Left renal pelvis (tissue), 4 donors: ENCODE measurements at regions not wholly inside any gene's neighbourhood (a gene's known extent, or its start where the extent isn't known, plus 50 kb on each side); places are given as distances from the start of the nearest gene placed in this dataset.

Experiments
- DNase-seq, 4 donors: peaks; one replicate each; pipeline ENCODE4 v3.0.0-alpha.2; 2013; ENCODE audit warnings: low read depth in 4 of 4, low spot score in 3 of 4

DNA sequence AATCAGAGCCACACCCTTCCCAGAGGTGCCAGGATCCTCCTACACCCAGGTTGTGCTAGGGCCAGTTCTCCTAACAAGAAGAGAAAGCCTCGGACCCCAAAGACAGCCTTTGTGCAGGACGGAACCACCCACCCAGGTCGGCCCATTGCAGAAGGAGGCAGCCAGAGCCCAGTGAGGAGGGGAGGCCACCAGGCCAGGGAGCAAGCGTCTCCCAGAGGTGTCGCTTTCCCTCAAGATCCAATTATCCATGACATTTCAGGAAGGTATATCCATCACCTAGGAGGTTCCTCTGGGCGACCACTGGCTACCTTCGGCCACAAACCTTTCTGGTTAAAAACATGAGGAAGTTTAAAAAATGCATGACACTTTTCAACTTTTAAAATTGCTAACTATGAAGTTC lies 87.4 kb upstream of the THBS2 start:
- no peak for DNase-seq

- DNase-seq: no peak
Measured at GRCh38 chr6:169340395-169340794, 86.7 kb upstream of the THBS2 start.

- DNase-seq: no peak
Measured at GRCh38 chr6:169339731-169340309, 86.2 kb upstream of the THBS2 start.

GRCh38 chr6:169339025-169339424 lies 85.4 kb upstream of the THBS2 start:
- no peak for DNase-seq

- DNase-seq: no peak
Measured at GRCh38 chr6:169337886-169338445, 84.3 kb upstream of the THBS2 start.

GRCh38 chr6:169335301-169335700 lies 81.7 kb upstream of the THBS2 start:
- no peak for DNase-seq

DNA sequence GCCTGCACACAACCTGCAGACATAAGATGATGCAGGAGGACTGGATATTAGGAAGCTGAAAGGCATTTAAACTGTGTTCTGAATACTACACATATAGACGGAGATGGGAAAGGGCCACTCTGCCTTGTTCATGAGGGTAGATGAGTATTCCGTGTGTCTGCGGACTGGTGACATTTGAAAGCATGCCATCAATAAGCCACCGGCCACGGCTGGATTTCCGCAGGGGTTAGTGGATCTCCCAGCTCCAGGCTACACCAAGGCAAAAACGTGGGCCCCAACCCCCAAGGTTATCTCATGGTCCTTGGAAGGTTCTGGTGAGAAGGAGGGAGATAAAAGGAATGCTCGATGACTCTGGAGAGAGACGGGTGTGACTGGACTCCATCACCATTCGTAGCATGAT lies 78.6 kb upstream of the THBS2 start:
- DNase-seq: no peak

DNA sequence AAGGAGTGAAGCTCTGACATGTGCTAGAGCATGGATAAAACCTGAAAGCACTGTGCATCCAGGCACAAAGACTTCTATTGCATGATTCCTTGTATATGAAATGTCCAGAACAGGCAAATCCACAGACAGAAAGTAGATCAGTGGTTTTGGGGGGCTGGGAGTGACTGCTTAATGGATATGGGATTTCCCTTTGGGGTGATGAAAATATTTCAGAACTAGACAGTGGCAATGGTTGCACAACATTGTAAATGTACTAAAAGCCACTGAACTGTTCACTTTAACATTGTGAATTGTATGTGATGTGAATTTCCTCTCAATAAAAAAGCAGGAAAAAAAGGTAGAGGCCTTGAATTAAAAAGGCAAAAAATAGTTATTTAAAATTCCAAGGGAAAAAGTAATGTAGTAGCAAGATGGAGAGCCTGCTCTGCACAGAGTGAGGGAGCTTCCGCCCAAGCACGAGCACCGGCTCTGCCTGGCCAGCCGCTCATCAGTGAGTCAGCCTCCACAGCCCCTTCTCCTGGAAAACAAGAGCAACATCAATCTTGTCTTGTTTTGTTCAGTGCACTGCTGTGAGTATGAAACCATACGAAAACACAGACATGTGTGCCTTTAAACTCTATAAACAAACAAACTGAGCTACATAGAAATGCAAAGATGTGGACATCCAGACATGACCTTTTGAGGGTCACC lies 74.6 kb upstream of the THBS2 start:
- no peak for DNase-seq

DNA sequence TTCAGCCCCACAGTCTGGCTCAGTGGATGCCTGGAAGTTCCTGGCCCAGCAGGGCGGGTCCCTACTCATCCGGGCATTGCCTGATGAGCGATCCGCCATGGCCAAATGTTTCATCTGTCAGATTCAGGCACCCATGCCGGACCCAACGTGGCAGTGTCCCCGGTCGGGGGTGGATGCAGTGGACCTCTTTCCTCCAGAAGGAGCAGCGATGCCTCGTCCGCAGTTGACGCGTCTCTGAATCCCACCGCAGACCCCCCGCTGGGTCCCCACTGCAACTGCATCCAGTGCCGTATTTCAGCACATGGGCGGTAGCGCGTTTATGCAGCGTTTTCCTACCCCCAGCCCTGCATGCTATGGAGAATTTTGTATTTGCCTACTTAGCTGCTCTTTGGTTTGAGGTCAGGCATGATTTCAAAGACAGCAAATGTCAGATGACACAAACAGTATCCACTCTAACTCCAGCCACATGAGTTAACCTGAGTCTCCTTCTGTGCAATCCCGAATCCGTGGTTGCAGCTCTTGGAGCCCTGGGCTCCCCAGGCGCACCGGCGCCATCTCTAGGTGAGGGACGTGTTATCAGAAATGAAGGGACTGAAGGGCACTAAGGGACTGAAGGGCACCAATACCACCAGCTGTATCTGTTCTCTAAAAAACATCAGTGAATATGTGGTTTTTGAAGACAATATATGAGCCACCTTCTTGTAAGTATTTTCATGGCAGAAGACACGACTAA lies 72.6 kb upstream of the THBS2 start:
- DNase-seq: no peak

DNA sequence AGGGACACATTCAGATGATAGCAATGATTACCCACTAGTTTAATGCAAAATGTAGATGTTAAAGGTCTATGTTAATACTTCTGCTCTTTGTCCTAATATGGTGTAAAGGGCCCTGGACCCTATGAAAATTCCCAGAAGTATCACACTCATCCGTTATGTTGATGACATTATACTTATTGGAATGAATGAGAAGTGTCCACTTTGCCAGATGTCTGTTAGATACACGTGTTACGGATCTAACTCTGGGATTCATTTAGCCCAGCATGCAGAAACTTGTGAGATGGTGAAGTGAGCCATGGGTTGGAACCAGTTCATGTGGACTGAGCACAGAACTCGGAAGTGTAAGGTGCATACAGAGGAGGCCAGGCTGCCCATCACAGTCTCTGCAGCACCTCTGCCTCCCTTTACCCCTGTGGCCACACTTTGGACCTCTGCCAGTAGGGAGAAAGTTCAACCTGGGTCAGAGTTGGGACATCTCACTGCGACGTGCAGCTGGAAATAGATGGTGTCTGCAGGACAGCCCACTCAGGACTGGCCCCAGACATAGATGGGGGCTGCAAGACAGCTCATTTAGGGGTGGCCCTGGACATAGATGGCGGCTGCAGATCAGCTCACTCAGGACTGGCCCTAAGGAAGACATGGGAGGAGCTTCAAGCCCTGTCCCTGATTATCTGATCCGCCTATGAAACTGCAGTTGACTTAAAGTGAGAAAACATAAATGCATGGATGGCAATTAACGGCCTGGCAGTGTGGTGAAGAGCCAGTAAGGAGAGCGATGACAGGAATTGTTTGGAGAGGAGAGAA lies 71.2 kb upstream of the THBS2 start:
- DNase-seq: no peak

GRCh38 chr6:169324086-169324485 lies 70.4 kb upstream of the THBS2 start:
- DNase-seq: no peak

- no peak for DNase-seq
Measured at GRCh38 chr6:169323221-169323620, 69.6 kb upstream of the THBS2 start.

DNA sequence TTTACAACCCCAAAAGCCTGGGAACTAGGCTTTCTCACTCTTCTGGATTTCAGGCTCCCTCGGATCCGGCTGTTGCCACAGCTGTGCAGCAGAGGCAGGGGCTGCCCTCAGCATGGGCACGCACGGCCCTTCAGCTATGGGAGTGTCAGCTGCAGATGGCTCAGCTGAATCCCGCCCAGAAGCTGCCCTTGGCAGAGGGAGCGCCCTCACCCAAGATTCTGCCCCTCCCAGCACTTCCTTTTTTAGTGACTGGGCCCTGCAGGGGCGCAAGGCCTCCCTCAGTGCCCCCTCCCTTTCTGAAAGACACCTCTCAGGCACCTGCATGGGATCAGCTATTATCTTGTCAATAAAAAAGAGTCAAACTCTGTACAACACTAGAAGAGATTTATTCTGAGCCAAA lies 67.9 kb upstream of the THBS2 start:
- no peak for DNase-seq

GRCh38 chr6:169320013-169320412 lies 66.4 kb upstream of the THBS2 start:
- DNase-seq: no peak

- no peak for DNase-seq
Measured at GRCh38 chr6:169317441-169318202, 64.0 kb upstream of the THBS2 start.

GRCh38 chr6:169316651-169317050 lies 63.0 kb upstream of the THBS2 start:
- DNase-seq: no peak

- DNase-seq: no peak
Measured at GRCh38 chr6:169315830-169316614, 62.4 kb upstream of the THBS2 start.

DNA sequence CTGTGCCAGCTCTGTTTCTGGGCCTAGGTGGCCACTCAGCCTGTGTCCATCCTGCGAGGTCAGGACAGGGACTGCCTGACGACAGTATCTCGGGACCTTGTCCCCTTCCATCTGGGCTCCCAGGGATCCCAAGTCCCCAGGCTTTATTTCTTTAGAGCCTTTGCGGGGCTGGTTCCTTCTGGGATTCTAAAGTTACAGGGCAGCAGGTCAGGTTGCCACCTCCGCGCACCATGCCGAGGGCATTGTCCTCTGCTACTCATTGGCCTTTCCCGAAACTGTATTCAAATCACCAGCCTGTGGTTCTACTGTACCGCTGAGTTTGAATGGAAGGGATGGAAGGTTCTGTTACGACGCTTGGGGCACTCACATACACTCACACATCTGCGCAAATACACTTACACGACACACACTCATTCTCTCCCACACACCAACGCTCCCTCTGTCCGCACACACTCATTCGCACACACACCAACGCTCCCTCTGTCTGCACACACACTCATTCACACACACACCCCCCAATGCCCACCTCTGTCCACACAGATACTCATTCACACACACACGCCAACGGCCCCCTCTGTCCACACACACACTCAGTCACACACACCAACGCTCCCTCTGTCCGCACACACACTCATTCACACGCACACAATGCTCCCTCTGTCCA lies 59.8 kb upstream of the THBS2 start:
- no peak for DNase-seq
